H9 (cell line): ENCODE measurements at regions not wholly inside any gene's neighbourhood (a gene's known extent, or its start where the extent isn't known, plus 50 kb on each side); places are given as distances from the start of the nearest gene placed in this dataset.

ENCODE experiments used
- DNase-seq: peaks from one replicate; pipeline ENCODE4 v3.0.0-alpha.2; 2017
- H2AFZ ChIP-seq: one replicate; pipeline ENCODE4 v1.6.1; 2013; ENCODE audit warnings: mild to moderate bottlenecking, low read length, control low read depth, moderate library complexity
- H2AK5ac ChIP-seq: 2 replicates; pipeline ENCODE4 v1.6.1; 2013; ENCODE audit warnings: low read length, control low read depth, mixed read lengths; ENCODE audit not compliant: insufficient read length
- H2BK120ac ChIP-seq: one replicate; pipeline ENCODE4 v1.6.1; 2013; ENCODE audit warnings: low read depth, mild to moderate bottlenecking, low read length, control low read depth, inconsistent platforms; ENCODE audit not compliant: poor library complexity, severe bottlenecking
- H2BK12ac ChIP-seq: 2 replicates; pipeline ENCODE4 v1.6.1; 2013; ENCODE audit warnings: low read length, control low read depth, mixed read lengths, low read depth; ENCODE audit not compliant: insufficient read length
- H2BK15ac ChIP-seq: 2 replicates; pipeline ENCODE4 v1.6.1; 2013; ENCODE audit warnings: low read depth, low read length, control low read depth
- H2BK20ac ChIP-seq: one replicate; pipeline ENCODE4 v1.6.1; 2013; ENCODE audit warnings: low read depth, mild to moderate bottlenecking, low read length, control low read depth, inconsistent platforms; ENCODE audit not compliant: poor library complexity, severe bottlenecking
- H2BK5ac ChIP-seq: 2 replicates; pipeline ENCODE4 v1.6.1; 2013; ENCODE audit warnings: low read length, control low read depth, mixed read lengths; ENCODE audit not compliant: insufficient read length
- H3K14ac ChIP-seq: 2 replicates; pipeline ENCODE4 v1.6.1; 2013; ENCODE audit warnings: low read length, control low read depth; ENCODE audit not compliant: insufficient read depth
- H3K18ac ChIP-seq: 2 replicates; pipeline ENCODE4 v1.6.1; 2013; ENCODE audit warnings: low read depth, mild to moderate bottlenecking, mixed read lengths, low read length, control low read depth; ENCODE audit not compliant: insufficient read length
- H3K23ac ChIP-seq: 2 replicates; pipeline ENCODE4 v1.6.1; 2013; ENCODE audit warnings: low read length, control low read depth, mixed read lengths, low read depth; ENCODE audit not compliant: insufficient read length
- H3K23me2 ChIP-seq: 2 replicates; pipeline ENCODE4 v1.6.1; 2013; ENCODE audit warnings: low read depth, mild to moderate bottlenecking, mixed read lengths, low read length, control low read depth; ENCODE audit not compliant: insufficient read length, poor library complexity, severe bottlenecking
- H3K27ac ChIP-seq: 2 replicates; pipeline ENCODE4 v1.5.1; 2013; ENCODE audit warnings: low read length, control low read depth, mixed read lengths, low read depth; ENCODE audit not compliant: insufficient read length
- H3K27me3 ChIP-seq: 2 replicates; pipeline ENCODE4 v1.6.1; 2013; ENCODE audit warnings: low read length, control low read depth, inconsistent platforms; ENCODE audit not compliant: insufficient read depth
- H3K4ac ChIP-seq: 2 replicates; pipeline ENCODE4 v1.6.1; 2013; ENCODE audit warnings: low read depth, mild to moderate bottlenecking, control low read depth, inconsistent platforms, low read length, moderate library complexity
- H3K4me1 ChIP-seq: 2 replicates; pipeline ENCODE4 v1.6.1; 2013; ENCODE audit warnings: low read length, control low read depth, inconsistent platforms; ENCODE audit not compliant: insufficient read depth
- H3K4me2 ChIP-seq: 2 replicates; pipeline ENCODE4 v1.6.1; 2013; ENCODE audit warnings: low read length, control low read depth, mixed read lengths; ENCODE audit not compliant: insufficient read length, insufficient read depth
- H3K56ac ChIP-seq: 2 replicates; pipeline ENCODE4 v1.6.1; 2013; ENCODE audit warnings: low read depth, mild to moderate bottlenecking, mixed read lengths, low read length, control low read depth; ENCODE audit not compliant: insufficient read length
- H3K79me1 ChIP-seq: 2 replicates; pipeline ENCODE4 v1.6.1; 2013; ENCODE audit warnings: low read depth, mild to moderate bottlenecking, moderate library complexity, low read length, control low read depth, inconsistent platforms; ENCODE audit not compliant: insufficient read depth, poor library complexity, severe bottlenecking
- H3K79me2 ChIP-seq: 2 replicates; pipeline ENCODE4 v1.6.1; 2013; ENCODE audit warnings: low read length, control low read depth, inconsistent platforms; ENCODE audit not compliant: insufficient read depth
- H3K9ac ChIP-seq: 2 replicates; pipeline ENCODE4 v1.6.1; 2013; ENCODE audit warnings: low read length, control low read depth, mixed read lengths; ENCODE audit not compliant: insufficient read length; ENCODE audit errors: extremely low read depth
- H3K9me3 ChIP-seq: one replicate; pipeline ENCODE4 v1.6.1; 2013; ENCODE audit warnings: low read depth, low read length, inconsistent platforms; ENCODE audit not compliant: control insufficient read depth
- H3T11ph ChIP-seq: one replicate; pipeline ENCODE4 v1.6.1; 2013; ENCODE audit warnings: mild to moderate bottlenecking, low read length, control low read depth, inconsistent platforms
- H4K20me1 ChIP-seq: one replicate; pipeline ENCODE4 v1.6.1; 2013; ENCODE audit not compliant: control insufficient read depth, insufficient read length, insufficient read depth
- H4K5ac ChIP-seq: 2 replicates; pipeline ENCODE4 v1.6.1; 2013; ENCODE audit warnings: low read depth, mild to moderate bottlenecking, mixed read lengths, low read length, control low read depth; ENCODE audit not compliant: insufficient read length
- H4K8ac ChIP-seq: replicated peaks from 2 replicates; pipeline ENCODE4 v1.6.1; 2013; ENCODE audit warnings: low read length, control low read depth, mixed read lengths, low read depth; ENCODE audit not compliant: insufficient read length
- H4K91ac ChIP-seq: 2 replicates; pipeline ENCODE4 v1.6.1; 2013; ENCODE audit warnings: low read depth, mild to moderate bottlenecking, moderate library complexity, mixed read lengths, low read length, control low read depth; ENCODE audit not compliant: insufficient read length
- H3K27ac Mint-ChIP-seq, 3 experiments: 2 replicates in 2 of 3; 3 replicates in 1 of 3; pipeline ENCODE4 v1.8.0; 2020 to 2021; ENCODE audit warnings: mixed read lengths in 3 of 3, mild to moderate bottlenecking in 1 of 3, moderate library complexity in 1 of 3
- H3K27me3 Mint-ChIP-seq: 2 replicates; pipeline ENCODE4 v1.8.0; 2021; ENCODE audit warnings: low read depth, mild to moderate bottlenecking, moderate library complexity, mixed read lengths
- H3K36me3 Mint-ChIP-seq, 3 experiments: 2 replicates in 2 of 3; 3 replicates in 1 of 3; pipeline ENCODE4 v1.8.0; 2020 to 2021; ENCODE audit warnings: low read depth in 3 of 3, mixed read lengths in 3 of 3; ENCODE audit not compliant: insufficient read depth in 1 of 3
- H3K4me1 Mint-ChIP-seq, 2 experiments: 2 replicates each; pipeline ENCODE4 v1.8.0; 2020; ENCODE audit warnings: mixed read lengths in 2 of 2
- H3K4me3 Mint-ChIP-seq, 2 experiments: 2 replicates in 1 of 2; 3 replicates in 1 of 2; pipeline ENCODE4 v1.8.0; 2020 to 2021; ENCODE audit warnings: mild to moderate bottlenecking in 2 of 2, mixed read lengths in 2 of 2, moderate library complexity in 1 of 2
- H3K9me3 Mint-ChIP-seq, 2 experiments: 2 replicates in 1 of 2; 3 replicates in 1 of 2; pipeline ENCODE4 v1.8.0; 2020; ENCODE audit warnings: mild to moderate bottlenecking in 2 of 2, mixed read lengths in 2 of 2, moderate library complexity in 1 of 2
- whole genome bisulfite sequencing: extraction: QIAGEN DNeasy Blood & Tissue Kit; methylation state at CpG from one replicate; pipeline ENCODE4 v1.1.7; 2013; ENCODE audit warnings: missing lambda C conversion rate, low lambda C conversion rate, mixed read lengths; ENCODE audit not compliant: insufficient read length; ENCODE audit errors: extremely low coverage; 5-methylcytosine and 5-hydroxymethylcytosine counted together
- TF ChIP-seq, protein P1 (sequence below): fragments of 200-600 bp; sonication (generic); conservative IDR thresholded peaks from 3 replicates; pipeline ENCODE4 v1.8.0; 2021; ENCODE audit warnings: antibody characterized with exemption, mild to moderate bottlenecking

DNA sequence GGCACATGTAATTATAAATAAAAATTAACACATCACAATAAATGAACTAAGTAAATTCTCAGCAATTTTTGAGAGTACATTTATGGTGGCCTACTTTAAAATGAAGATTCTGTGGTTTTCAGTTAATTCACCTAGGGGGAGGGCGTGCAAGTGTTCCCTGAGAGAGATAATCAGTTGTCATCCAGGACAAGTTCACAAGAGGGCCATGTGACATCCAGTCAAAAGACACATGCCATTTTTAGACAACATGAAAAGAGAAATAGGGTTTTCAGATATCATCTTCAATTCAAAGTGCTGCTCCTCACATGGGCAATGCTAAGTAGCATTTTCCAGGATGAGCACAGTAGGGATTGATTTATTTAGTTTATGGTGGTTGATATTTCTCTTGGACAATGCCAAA, 393.7 kb downstream of the STK39 start:
- no peaks in the 10 kb centered on the region for H3K9me3 ChIP-seq
- H3K23me2 ChIP-seq = no peaks in the 10 kb centered on the region
- no peak overlapping the region for H3K27ac ChIP-seq
- no peak overlapping the region for H3K4ac ChIP-seq
- Mint-ChIP-seq H3K27ac (no peak overlapping the region), H3K9me3 (peaks cover 10 to 12% of the 10 kb centered on the region in 2 experiments), H3K36me3 (peaks cover 11 to 17% (median 13%) of the 10 kb centered on the region in 3 experiments), H3K4me1 (peaks cover 13 to 14% of the 10 kb centered on the region in 2 experiments), H3K27me3 (no peaks in the 10 kb centered on the region), H3K4me3 (no peak overlapping the region)
- H4K8ac ChIP-seq = no peak overlapping the region
- H2AFZ ChIP-seq = no peak overlapping the region
- H2BK120ac ChIP-seq = no peak overlapping the region
- H3K4me2 ChIP-seq = no peak overlapping the region
- no peak overlapping the region for H2BK5ac ChIP-seq
- no peak overlapping the region for H2AK5ac ChIP-seq
- DNase-seq = no peak
- TF ChIP-seq, protein P1, sequence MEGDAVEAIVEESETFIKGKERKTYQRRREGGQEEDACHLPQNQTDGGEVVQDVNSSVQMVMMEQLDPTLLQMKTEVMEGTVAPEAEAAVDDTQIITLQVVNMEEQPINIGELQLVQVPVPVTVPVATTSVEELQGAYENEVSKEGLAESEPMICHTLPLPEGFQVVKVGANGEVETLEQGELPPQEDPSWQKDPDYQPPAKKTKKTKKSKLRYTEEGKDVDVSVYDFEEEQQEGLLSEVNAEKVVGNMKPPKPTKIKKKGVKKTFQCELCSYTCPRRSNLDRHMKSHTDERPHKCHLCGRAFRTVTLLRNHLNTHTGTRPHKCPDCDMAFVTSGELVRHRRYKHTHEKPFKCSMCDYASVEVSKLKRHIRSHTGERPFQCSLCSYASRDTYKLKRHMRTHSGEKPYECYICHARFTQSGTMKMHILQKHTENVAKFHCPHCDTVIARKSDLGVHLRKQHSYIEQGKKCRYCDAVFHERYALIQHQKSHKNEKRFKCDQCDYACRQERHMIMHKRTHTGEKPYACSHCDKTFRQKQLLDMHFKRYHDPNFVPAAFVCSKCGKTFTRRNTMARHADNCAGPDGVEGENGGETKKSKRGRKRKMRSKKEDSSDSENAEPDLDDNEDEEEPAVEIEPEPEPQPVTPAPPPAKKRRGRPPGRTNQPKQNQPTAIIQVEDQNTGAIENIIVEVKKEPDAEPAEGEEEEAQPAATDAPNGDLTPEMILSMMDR = no peak
- no peak overlapping the region for H4K91ac ChIP-seq
- H4K5ac ChIP-seq = no peak overlapping the region
- H3K14ac ChIP-seq = no peak overlapping the region
- H4K20me1 ChIP-seq = no peaks in the 10 kb centered on the region
- no peak overlapping the region for H3T11ph ChIP-seq
- H2BK20ac ChIP-seq = no peak overlapping the region
- H3K79me2 ChIP-seq = no peaks in the 10 kb centered on the region
- H3K56ac ChIP-seq = no peak overlapping the region
- H3K23ac ChIP-seq = no peak overlapping the region
- no peaks in the 10 kb centered on the region for H3K27me3 ChIP-seq
- no peaks in the 10 kb centered on the region for H3K79me1 ChIP-seq
- H3K9ac ChIP-seq = no peak overlapping the region
- no CpG with 5 or more reads among the region's 1 CpG for WGBS
- no peaks in the 10 kb centered on the region for H3K4me1 ChIP-seq
- no peak overlapping the region for H3K18ac ChIP-seq
- no peak overlapping the region for H2BK15ac ChIP-seq
- H2BK12ac ChIP-seq = no peak overlapping the region
